ENCODE measurements at regions not wholly inside any gene's neighbourhood (a gene's known extent, or its start where the extent isn't known, plus 50 kb on each side); places are given as distances from the start of the nearest gene placed in this dataset.

- TF ChIP-seq, protein P1, sequence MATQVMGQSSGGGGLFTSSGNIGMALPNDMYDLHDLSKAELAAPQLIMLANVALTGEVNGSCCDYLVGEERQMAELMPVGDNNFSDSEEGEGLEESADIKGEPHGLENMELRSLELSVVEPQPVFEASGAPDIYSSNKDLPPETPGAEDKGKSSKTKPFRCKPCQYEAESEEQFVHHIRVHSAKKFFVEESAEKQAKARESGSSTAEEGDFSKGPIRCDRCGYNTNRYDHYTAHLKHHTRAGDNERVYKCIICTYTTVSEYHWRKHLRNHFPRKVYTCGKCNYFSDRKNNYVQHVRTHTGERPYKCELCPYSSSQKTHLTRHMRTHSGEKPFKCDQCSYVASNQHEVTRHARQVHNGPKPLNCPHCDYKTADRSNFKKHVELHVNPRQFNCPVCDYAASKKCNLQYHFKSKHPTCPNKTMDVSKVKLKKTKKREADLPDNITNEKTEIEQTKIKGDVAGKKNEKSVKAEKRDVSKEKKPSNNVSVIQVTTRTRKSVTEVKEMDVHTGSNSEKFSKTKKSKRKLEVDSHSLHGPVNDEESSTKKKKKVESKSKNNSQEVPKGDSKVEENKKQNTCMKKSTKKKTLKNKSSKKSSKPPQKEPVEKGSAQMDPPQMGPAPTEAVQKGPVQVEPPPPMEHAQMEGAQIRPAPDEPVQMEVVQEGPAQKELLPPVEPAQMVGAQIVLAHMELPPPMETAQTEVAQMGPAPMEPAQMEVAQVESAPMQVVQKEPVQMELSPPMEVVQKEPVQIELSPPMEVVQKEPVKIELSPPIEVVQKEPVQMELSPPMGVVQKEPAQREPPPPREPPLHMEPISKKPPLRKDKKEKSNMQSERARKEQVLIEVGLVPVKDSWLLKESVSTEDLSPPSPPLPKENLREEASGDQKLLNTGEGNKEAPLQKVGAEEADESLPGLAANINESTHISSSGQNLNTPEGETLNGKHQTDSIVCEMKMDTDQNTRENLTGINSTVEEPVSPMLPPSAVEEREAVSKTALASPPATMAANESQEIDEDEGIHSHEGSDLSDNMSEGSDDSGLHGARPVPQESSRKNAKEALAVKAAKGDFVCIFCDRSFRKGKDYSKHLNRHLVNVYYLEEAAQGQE (IDR thresholded peaks at IDR 0.05): no peak
- no peak for TF ChIP-seq USF2 (IDR thresholded peaks at IDR 0.05)
Observed at GRCh38 chr4:159416073-159416472, 313.2 kb downstream of the RAPGEF2 start (continued).

DNA sequence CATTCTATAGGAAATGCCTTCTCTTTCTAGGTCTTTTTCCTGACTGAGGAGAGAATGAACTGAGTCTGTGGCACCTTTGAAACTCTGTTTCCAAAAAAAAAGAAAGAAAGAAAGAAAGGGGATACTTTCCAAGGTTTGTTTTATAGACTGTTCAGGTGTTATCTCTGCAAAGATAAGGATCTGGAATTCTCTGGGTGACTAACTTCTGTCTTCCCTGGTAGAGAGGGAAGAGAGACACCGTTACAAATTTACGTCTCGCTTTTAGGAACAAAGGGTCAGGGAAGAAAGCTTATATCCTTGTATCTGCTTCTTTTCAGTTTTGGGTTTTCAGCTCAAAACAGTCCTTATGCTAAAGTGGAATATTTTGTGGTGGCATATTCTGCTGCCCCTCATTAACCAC, 314.1 kb downstream of the RAPGEF2 start:
- POLR2A ChIA-PET: no interaction called here
- DNase-seq (ENCODE audit: low read depth in 1 of 2, low spot score in 1 of 2) (no peak), FAIRE-seq (no peak), ATAC-seq (no peak)
- Histone ChIP-seq H3K9me3 (no peaks in the 10 kb centered on the region), H3K4me3 (no peak overlapping the region), H3K4me1 (peaks cover 5% of the 10 kb centered on the region; the same call in 1 of the 3 replicates), H3K4me2 (no peak overlapping the region), H3K27ac (no peak overlapping the region)
- CTCF ChIA-PET: interaction anchor here (1.0 to 1.5 kb wide), 2 partner anchors 16 to 17 kb away, joined by 3 read pairs; no protein-coding TSS in a partner anchor
- TF ChIP-seq EHMT2 (IDR thresholded peaks at IDR 0.05; ENCODE audit: low read depth): no peak
- TF ChIP-seq TFCP2L1 (CRISPR knock-in tag; IDR thresholded peaks at IDR 0.05): no peak
- TF ChIP-seq JUN (IDR thresholded peaks at IDR 0.05): no peak
- TF ChIP-seq CBX8 (IDR thresholded peaks at IDR 0.05): no peak
- no peak for TF ChIP-seq GATA3 (IDR thresholded peaks at IDR 0.05; ENCODE audit: borderline replicate concordance)
- TF ChIP-seq NFE2L2 (conservative IDR thresholded peaks at IDR 0.05; ENCODE audit: low read length): no peak
- TF ChIP-seq, protein P2, sequence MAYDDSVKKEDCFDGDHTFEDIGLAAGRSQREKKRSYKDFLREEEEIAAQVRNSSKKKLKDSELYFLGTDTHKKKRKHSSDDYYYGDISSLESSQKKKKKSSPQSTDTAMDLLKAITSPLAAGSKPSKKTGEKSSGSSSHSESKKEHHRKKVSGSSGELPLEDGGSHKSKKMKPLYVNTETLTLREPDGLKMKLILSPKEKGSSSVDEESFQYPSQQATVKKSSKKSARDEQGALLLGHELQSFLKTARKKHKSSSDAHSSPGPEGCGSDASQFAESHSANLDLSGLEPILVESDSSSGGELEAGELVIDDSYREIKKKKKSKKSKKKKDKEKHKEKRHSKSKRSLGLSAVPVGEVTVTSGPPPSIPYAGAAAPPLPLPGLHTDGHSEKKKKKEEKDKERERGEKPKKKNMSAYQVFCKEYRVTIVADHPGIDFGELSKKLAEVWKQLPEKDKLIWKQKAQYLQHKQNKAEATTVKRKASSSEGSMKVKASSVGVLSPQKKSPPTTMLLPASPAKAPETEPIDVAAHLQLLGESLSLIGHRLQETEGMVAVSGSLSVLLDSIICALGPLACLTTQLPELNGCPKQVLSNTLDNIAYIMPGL (CRISPR knock-in tag; IDR thresholded peaks at IDR 0.05; ENCODE audit: borderline replicate concordance): no peak
- TF ChIP-seq RNF2 (IDR thresholded peaks at IDR 0.05; ENCODE audit: borderline replicate concordance, low read depth): no peak
- TF ChIP-seq MAFK (IDR thresholded peaks at IDR 0.05; ENCODE audit: partially characterized antibody): no peak
- TF ChIP-seq, protein P3, sequence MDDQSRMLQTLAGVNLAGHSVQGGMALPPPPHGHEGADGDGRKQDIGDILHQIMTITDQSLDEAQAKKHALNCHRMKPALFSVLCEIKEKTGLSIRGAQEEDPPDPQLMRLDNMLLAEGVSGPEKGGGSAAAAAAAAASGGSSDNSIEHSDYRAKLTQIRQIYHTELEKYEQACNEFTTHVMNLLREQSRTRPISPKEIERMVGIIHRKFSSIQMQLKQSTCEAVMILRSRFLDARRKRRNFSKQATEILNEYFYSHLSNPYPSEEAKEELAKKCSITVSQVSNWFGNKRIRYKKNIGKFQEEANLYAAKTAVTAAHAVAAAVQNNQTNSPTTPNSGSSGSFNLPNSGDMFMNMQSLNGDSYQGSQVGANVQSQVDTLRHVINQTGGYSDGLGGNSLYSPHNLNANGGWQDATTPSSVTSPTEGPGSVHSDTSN (IDR thresholded peaks at IDR 0.05): no peak
- TF ChIP-seq ZC3H11A (IDR thresholded peaks at IDR 0.05): no peak
- WGBS (ENCODE audit: missing lambda C conversion rate): 82% methylated on average over 3 of the region's 3 CpGs

- ChIA-PET POLR2A (no interaction called here), CTCF (interaction anchor here (2.2 kb wide), 1 partner anchor 25 kb away, joined by 4 read pairs; no protein-coding TSS in a partner anchor)
- Histone ChIP-seq H3K27ac (no peak overlapping the region), H3K4me1 (peaks cover 5% of the 10 kb centered on the region; the same call in 1 of the 3 replicates), H3K4me2 (no peak overlapping the region), H3K4me3 (no peak overlapping the region), H3K9me3 (no peaks in the 10 kb centered on the region)
- ATAC-seq (no peak), FAIRE-seq (no peak), DNase-seq (ENCODE audit: low read depth in 1 of 2, low spot score in 1 of 2) (no peak)
- TF ChIP-seq CHD4 (IDR thresholded peaks at IDR 0.05; ENCODE audit: borderline replicate concordance): no peak
- no peak for TF ChIP-seq RCOR1 (IDR thresholded peaks at IDR 0.05; ENCODE audit: low read depth, low read length)
- no peak for TF ChIP-seq CHD2 (IDR thresholded peaks at IDR 0.05; ENCODE audit: low read length, partially characterized antibody)
- no peak for TF ChIP-seq CEBPB (IDR thresholded peaks at IDR 0.05)
- no peak for TF ChIP-seq HOXA7 (CRISPR knock-in tag; IDR thresholded peaks at IDR 0.05)
- no peak for TF ChIP-seq POLR2A (IDR thresholded peaks at IDR 0.05; ENCODE audit: low read length)
- TF ChIP-seq TFCP2L1 (CRISPR knock-in tag; IDR thresholded peaks at IDR 0.05): no peak
- TF ChIP-seq KDM5A (IDR thresholded peaks at IDR 0.05): no peak
- no peak for TF ChIP-seq HOXB13 (CRISPR knock-in tag; IDR thresholded peaks at IDR 0.05; ENCODE audit: low read depth)
- TF ChIP-seq, protein P2 (CRISPR knock-in tag; IDR thresholded peaks at IDR 0.05; ENCODE audit: borderline replicate concordance): no peak
- TF ChIP-seq FOXS1 (CRISPR knock-in tag; IDR thresholded peaks at IDR 0.05): no peak
- TF ChIP-seq CBX8 (IDR thresholded peaks at IDR 0.05): no peak
- no peak for TF ChIP-seq EP300 (IDR thresholded peaks at IDR 0.05)
- no peak for TF ChIP-seq JUNB (IDR thresholded peaks at IDR 0.05)
- TF ChIP-seq MYC (IDR thresholded peaks at IDR 0.05; ENCODE audit: borderline replicate concordance, low read length): no peak
- TF ChIP-seq MAFK (IDR thresholded peaks at IDR 0.05; ENCODE audit: partially characterized antibody): no peak
- WGBS (ENCODE audit: missing lambda C conversion rate): 81% methylated on average over 12 of the region's 25 CpGs
Observed at GRCh38 chr4:159420162-159421057, 317.5 kb downstream of the RAPGEF2 start.
